NT2/D1 (cell line): ENCODE measurements at regions not wholly inside any gene's neighbourhood (a gene's known extent, or its start where the extent isn't known, plus 50 kb on each side); places are given as distances from the start of the nearest gene placed in this dataset.

Experiments used
- SUZ12 ChIP-seq: IDR thresholded peaks from 2 replicates; pipeline ENCODE4 v1.6.1; 2011; ENCODE audit not compliant: insufficient read length, insufficient read depth; ENCODE audit errors: extremely low read depth
- YY1 ChIP-seq: IDR thresholded peaks from 2 replicates; pipeline ENCODE4 v1.6.1; 2011; ENCODE audit not compliant: insufficient read length, insufficient read depth
- ZNF274 ChIP-seq: IDR thresholded peaks from 2 replicates; pipeline ENCODE4 v1.6.1; 2011; ENCODE audit warnings: mild to moderate bottlenecking, low read depth, low read length

DNA sequence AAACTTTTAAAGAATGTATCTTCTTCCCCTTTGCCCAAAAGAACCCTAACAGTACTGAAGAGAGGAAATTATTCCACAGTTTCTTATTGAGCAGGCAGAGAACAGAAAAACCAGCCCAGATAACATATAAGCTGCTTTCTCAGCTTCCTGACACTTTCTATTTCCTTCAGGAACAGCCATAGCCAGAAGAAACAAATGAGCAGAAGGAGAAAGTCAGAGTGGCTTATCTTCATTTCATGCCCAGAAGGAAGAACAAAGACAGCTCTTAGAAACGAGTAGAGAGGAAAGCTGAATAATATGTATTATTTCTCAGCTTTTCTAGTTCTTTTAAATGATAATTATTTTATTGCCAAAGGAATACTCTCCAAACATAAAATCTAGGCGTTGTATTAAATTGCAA is 793.7 kb downstream of the GRIK2 start:
- TF ChIP-seq ZNF274 = no peak
- no peak for TF ChIP-seq YY1
- no peak for TF ChIP-seq SUZ12
